GM12878 (cell line): ENCODE measurements at regions not wholly inside any gene's neighbourhood (a gene's known extent, or its start where the extent isn't known, plus 50 kb on each side); places are given as distances from the start of the nearest gene placed in this dataset.

Source experiments
- ATAC-seq: fragments of 200-7000 bp; cut with Tn5 transposase; 3 replicates; pipeline ENCODE4 v1.9.1; 2020; ENCODE audit warnings: mild to moderate bottlenecking, moderate library complexity
- BruUV-seq: library from RNA; stranded (reverse); fragments of 400-500 nt; replicated peaks from 2 replicates; lab custom pipeline; 2021; lab: Mats Ljungman, UMichigan
- CTCF ChIA-PET: fragments of 300-600 bp; sonication (Branson Sonifier 250); formaldehyde crosslinking; extraction: SDS; loops from one replicate; lab custom pipeline; 2021; ENCODE audit warnings: inconsistent platforms; lab: Yijun Ruan, JAX
- POLR2A ChIA-PET: fragments of 350-600 bp; formaldehyde crosslinking; extraction: SDS; loops from one replicate; lab custom pipeline; 2021; ENCODE audit warnings: inconsistent platforms; lab: Charles Lee
- RAD21 ChIA-PET: fragments of 300-600 bp; sonication (Branson Sonifier 250); formaldehyde crosslinking; loops from one replicate; lab custom pipeline; 2023; ENCODE audit warnings: antibody characterized with exemption; ENCODE audit not compliant: unreplicated experiment; lab: Charles Lee
- SMC1A ChIA-PET: fragments of 300-600 bp; sonication (Branson Sonifier 250); formaldehyde crosslinking; loops from one replicate; lab custom pipeline; 2023; ENCODE audit not compliant: unreplicated experiment, uncharacterized antibody; lab: Charles Lee
- DNase-seq: peaks from one replicate; pipeline ENCODE4 v3.0.0-alpha.2; 2011; ENCODE audit warnings: low read depth, low spot score
- FAIRE-seq: peaks from 3 replicates; lab custom pipeline; 2011; peaks lifted over from hg19 to GRCh38; lab: Jason Lieb, UNC
- H2AFZ ChIP-seq: 2 replicates; pipeline ENCODE4 v1.6.0; 2011; ENCODE audit warnings: low read depth, low read length, control low read depth; ENCODE audit not compliant: control insufficient read depth
- H3K27ac ChIP-seq: 2 replicates; pipeline ENCODE4 v1.5.1; 2011; ENCODE audit warnings: control low read depth; ENCODE audit not compliant: control insufficient read depth, insufficient read depth
- H3K27me3 ChIP-seq, 2 experiments: replicated peaks in 1 of 2; 2 replicates each; pipeline versions ENCODE4 v1.6.0 to v1.6.1; 2011; ENCODE audit warnings: low read length in 1 of 2; ENCODE audit not compliant: control insufficient read depth in 2 of 2, insufficient read depth in 2 of 2
- H3K36me3 ChIP-seq, 2 experiments: 2 replicates each; pipeline ENCODE4 v1.5.1; 2011; ENCODE audit warnings: low read length in 1 of 2; ENCODE audit not compliant: control insufficient read depth in 2 of 2, insufficient read depth in 2 of 2
- H3K4me1 ChIP-seq: 2 replicates; pipeline ENCODE4 v1.6.1; 2011; ENCODE audit warnings: mild to moderate bottlenecking, low read length, moderate library complexity, mixed read lengths; ENCODE audit not compliant: control insufficient read depth, insufficient read depth
- H3K4me2 ChIP-seq: 2 replicates; pipeline ENCODE4 v1.6.0; 2011; ENCODE audit warnings: control low read depth; ENCODE audit not compliant: control insufficient read depth, insufficient read depth
- H3K4me3 ChIP-seq: fragments of 200-600 bp; sonication (generic); 2 replicates; pipeline ENCODE4 v1.5.1; 2016
- H3K79me2 ChIP-seq: 2 replicates; pipeline ENCODE4 v1.6.0; 2011; ENCODE audit warnings: low read length; ENCODE audit not compliant: control insufficient read depth, insufficient read depth
- H3K9ac ChIP-seq: 2 replicates; pipeline ENCODE4 v1.8.0; 2011; ENCODE audit warnings: low read length, control low read depth, mixed read lengths; ENCODE audit not compliant: control insufficient read depth, insufficient read depth
- H3K9me3 ChIP-seq: replicated peaks from 3 replicates; pipeline ENCODE4 v1.5.1; 2011; ENCODE audit warnings: mild to moderate bottlenecking, low read length; ENCODE audit not compliant: control insufficient read depth, insufficient read depth
- H4K20me1 ChIP-seq: 2 replicates; pipeline ENCODE4 v1.6.0; 2011; ENCODE audit not compliant: control insufficient read depth, insufficient read depth
- ATF7 ChIP-seq: fragments of 450-650 bp; IDR thresholded peaks from 2 replicates; pipeline ENCODE4 v1.6.1; 2016; ENCODE audit warnings: low read depth, mild to moderate bottlenecking
- BRCA1 ChIP-seq: IDR thresholded peaks from 2 replicates; pipeline ENCODE4 v1.6.1; 2011; ENCODE audit warnings: low read depth, low read length, improper control_type of control experiment
- EP300 ChIP-seq, 2 experiments: fragments of 150-350 bp in 1 of 2; IDR thresholded peaks; 2 replicates each; pipeline ENCODE4 v1.6.1; 2011 to 2012; ENCODE audit warnings: low read depth in 2 of 2, low read length in 2 of 2, borderline replicate concordance in 1 of 2, improper control_type of control experiment in 1 of 2, inconsistent platforms in 1 of 2; ENCODE audit not compliant: control insufficient read depth in 1 of 2
- FOS ChIP-seq: IDR thresholded peaks from 3 replicates; pipeline ENCODE4 v1.6.1; 2011; ENCODE audit warnings: borderline replicate concordance; ENCODE audit not compliant: insufficient read length; ENCODE audit errors: extremely low read depth
- FOXM1 ChIP-seq: IDR thresholded peaks from 2 replicates; pipeline ENCODE4 v1.6.1; 2012; ENCODE audit warnings: low read depth, mild to moderate bottlenecking, inconsistent platforms, low read length, moderate library complexity
- HDAC6 ChIP-seq: fragments of 200-600 bp; sonication (generic); IDR thresholded peaks from one replicate; pipeline ENCODE4 v1.8.0; 2017; ENCODE audit warnings: antibody characterized with exemption; ENCODE audit not compliant: unreplicated experiment
- MTA3 ChIP-seq: IDR thresholded peaks from 2 replicates; pipeline ENCODE4 v1.6.1; 2012; ENCODE audit warnings: low read length, inconsistent platforms, borderline replicate concordance
- PAX8 ChIP-seq: fragments of 450-650 bp; IDR thresholded peaks from 2 replicates; pipeline ENCODE4 v1.6.1; 2017; ENCODE audit warnings: mild to moderate bottlenecking, moderate library complexity
- RB1 ChIP-seq: fragments of 450-650 bp; formaldehyde crosslinking; IDR thresholded peaks from 2 replicates; pipeline ENCODE4 v1.6.1; 2017; ENCODE audit warnings: mild to moderate bottlenecking, borderline replicate concordance
- RUNX3 ChIP-seq: IDR thresholded peaks from 2 replicates; pipeline ENCODE4 v1.6.1; 2012; ENCODE audit warnings: low read length, inconsistent platforms
- SIN3A ChIP-seq: IDR thresholded peaks from 2 replicates; pipeline ENCODE4 v1.6.1; 2012; ENCODE audit warnings: low read depth, low read length, improper control_type of control experiment
- SUPT20H ChIP-seq: IDR thresholded peaks from 2 replicates; pipeline ENCODE4 v1.6.1; 2011; ENCODE audit warnings: low read depth, mild to moderate bottlenecking, low read length, moderate library complexity, borderline replicate concordance; ENCODE audit not compliant: control insufficient read depth
- SUZ12 ChIP-seq: fragments of 200-600 bp; sonication (generic); IDR thresholded peaks from one replicate; pipeline ENCODE4 v1.6.1; 2018; ENCODE audit warnings: antibody characterized with exemption, mild to moderate bottlenecking; ENCODE audit not compliant: unreplicated experiment
- WRNIP1 ChIP-seq: IDR thresholded peaks from 2 replicates; pipeline ENCODE4 v1.6.1; 2011; ENCODE audit warnings: low read depth, low read length, improper control_type of control experiment, borderline replicate concordance
- WGBS: methylation state at CpG from one replicate; pipeline ENCODE4 v1.1.6; 2016; ENCODE audit warnings: low lambda C conversion rate; ENCODE audit not compliant: insufficient replicate concordance, insufficient coverage; ENCODE audit errors: missing lambda C conversion rate; 5-methylcytosine and 5-hydroxymethylcytosine counted together
- in situ Hi-C: fragments of 300-500 bp; cut with MboI; formaldehyde crosslinking; loops from 9 replicates; pipeline ENCODE4 v1.14.3; 2018; ENCODE audit warnings: mixed read lengths
- intact Hi-C: fragments of 100-400 bp; cut with micrococcal nuclease; formaldehyde crosslinking; loops from one replicate; pipeline ENCODE4 v1.14.2; 2022; ENCODE audit not compliant: unreplicated experiment
- TF ChIP-seq, protein P1 (sequence below): fragments of 450-650 bp; IDR thresholded peaks from 2 replicates; pipeline ENCODE4 v1.6.1; 2014; ENCODE audit warnings: mild to moderate bottlenecking
- TF ChIP-seq, protein P2 (sequence below): fragments of 450-650 bp; IDR thresholded peaks from 2 replicates; pipeline ENCODE4 v1.6.1; 2016; ENCODE audit warnings: mild to moderate bottlenecking, moderate library complexity, borderline replicate concordance
- TF ChIP-seq, protein P3 (sequence below): fragments of 450-650 bp; conservative IDR thresholded peaks from 2 replicates; pipeline ENCODE4 v1.6.1; 2017; ENCODE audit warnings: mild to moderate bottlenecking, moderate library complexity

DNA sequence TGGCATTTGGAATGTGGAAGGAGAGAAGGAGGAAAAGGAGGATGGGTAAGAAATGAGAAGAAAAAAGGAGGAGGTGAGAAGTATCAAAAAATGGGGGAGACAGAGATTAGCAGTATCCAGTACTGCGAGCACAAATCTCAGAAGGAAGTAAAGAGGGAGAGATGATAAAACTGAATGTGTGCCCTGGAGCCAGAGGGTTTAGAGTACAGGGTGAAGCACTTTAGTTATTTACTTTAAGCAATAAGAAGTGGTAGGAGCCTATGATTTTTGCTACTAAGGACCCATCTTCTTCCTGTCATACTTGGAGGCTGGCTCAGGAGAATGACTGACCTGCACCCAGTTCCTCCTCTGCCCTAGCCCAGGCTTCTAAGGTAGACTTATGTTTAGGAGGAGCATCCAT lies 94.9 kb downstream of the ADRB2 start:
- H3K9ac ChIP-seq: no peak overlapping the region
- POLR2A ChIA-PET: no interaction called here
- RAD21 ChIA-PET: no interaction called here
- no peaks in the 10 kb centered on the region for H3K4me1 ChIP-seq
- SMC1A ChIA-PET: no interaction called here
- BruUV-seq: no TSS peak
- H3K79me2 ChIP-seq: no peaks in the 10 kb centered on the region
- H2AFZ ChIP-seq: no peak overlapping the region
- no peak for ATAC-seq
- DNase-seq: no peak
- intact Hi-C loops: no loop called here
- H3K4me3 ChIP-seq: no peak overlapping the region
- H3K4me2 ChIP-seq: no peak overlapping the region
- 47% methylated on average over 1 of the region's 1 CpG for WGBS
- CTCF ChIA-PET: no interaction called here
- H3K27me3 ChIP-seq: no peaks in the 10 kb centered on the region
- H3K27ac ChIP-seq: no peak overlapping the region
- H3K9me3 ChIP-seq: no peaks in the 10 kb centered on the region
- no peak for FAIRE-seq
- in situ Hi-C loops: no loop called here
- no peaks in the 10 kb centered on the region for H3K36me3 ChIP-seq
- TF ChIP-seq RUNX3 (no peak), MTA3 (no peak), WRNIP1 (no peak), SUZ12 (no peak), EP300 (IDR thresholded peaks at IDR 0.05; ENCODE audit: borderline replicate concordance in 1 of 2, control insufficient read depth in 1 of 2, low read depth in 2 of 2, low read length in 2 of 2) (no peak), BRCA1 (no peak), HDAC6 (no peak), SIN3A (no peak), FOXM1 (no peak), RB1 (no peak), PAX8 (no peak), ATF7 (no peak), SUPT20H (no peak), FOS (no peak)
- TF ChIP-seq, protein P1, sequence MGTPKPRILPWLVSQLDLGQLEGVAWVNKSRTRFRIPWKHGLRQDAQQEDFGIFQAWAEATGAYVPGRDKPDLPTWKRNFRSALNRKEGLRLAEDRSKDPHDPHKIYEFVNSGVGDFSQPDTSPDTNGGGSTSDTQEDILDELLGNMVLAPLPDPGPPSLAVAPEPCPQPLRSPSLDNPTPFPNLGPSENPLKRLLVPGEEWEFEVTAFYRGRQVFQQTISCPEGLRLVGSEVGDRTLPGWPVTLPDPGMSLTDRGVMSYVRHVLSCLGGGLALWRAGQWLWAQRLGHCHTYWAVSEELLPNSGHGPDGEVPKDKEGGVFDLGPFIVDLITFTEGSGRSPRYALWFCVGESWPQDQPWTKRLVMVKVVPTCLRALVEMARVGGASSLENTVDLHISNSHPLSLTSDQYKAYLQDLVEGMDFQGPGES: no peak
- TF ChIP-seq, protein P2, sequence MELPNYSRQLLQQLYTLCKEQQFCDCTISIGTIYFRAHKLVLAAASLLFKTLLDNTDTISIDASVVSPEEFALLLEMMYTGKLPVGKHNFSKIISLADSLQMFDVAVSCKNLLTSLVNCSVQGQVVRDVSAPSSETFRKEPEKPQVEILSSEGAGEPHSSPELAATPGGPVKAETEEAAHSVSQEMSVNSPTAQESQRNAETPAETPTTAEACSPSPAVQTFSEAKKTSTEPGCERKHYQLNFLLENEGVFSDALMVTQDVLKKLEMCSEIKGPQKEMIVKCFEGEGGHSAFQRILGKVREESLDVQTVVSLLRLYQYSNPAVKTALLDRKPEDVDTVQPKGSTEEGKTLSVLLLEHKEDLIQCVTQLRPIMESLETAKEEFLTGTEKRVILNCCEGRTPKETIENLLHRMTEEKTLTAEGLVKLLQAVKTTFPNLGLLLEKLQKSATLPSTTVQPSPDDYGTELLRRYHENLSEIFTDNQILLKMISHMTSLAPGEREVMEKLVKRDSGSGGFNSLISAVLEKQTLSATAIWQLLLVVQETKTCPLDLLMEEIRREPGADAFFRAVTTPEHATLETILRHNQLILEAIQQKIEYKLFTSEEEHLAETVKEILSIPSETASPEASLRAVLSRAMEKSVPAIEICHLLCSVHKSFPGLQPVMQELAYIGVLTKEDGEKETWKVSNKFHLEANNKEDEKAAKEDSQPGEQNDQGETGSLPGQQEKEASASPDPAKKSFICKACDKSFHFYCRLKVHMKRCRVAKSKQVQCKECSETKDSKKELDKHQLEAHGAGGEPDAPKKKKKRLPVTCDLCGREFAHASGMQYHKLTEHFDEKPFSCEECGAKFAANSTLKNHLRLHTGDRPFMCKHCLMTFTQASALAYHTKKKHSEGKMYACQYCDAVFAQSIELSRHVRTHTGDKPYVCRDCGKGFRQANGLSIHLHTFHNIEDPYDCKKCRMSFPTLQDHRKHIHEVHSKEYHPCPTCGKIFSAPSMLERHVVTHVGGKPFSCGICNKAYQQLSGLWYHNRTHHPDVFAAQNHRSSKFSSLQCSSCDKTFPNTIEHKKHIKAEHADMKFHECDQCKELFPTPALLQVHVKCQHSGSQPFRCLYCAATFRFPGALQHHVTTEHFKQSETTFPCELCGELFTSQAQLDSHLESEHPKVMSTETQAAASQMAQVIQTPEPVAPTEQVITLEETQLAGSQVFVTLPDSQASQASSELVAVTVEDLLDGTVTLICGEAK: no peak
- TF ChIP-seq, protein P3, sequence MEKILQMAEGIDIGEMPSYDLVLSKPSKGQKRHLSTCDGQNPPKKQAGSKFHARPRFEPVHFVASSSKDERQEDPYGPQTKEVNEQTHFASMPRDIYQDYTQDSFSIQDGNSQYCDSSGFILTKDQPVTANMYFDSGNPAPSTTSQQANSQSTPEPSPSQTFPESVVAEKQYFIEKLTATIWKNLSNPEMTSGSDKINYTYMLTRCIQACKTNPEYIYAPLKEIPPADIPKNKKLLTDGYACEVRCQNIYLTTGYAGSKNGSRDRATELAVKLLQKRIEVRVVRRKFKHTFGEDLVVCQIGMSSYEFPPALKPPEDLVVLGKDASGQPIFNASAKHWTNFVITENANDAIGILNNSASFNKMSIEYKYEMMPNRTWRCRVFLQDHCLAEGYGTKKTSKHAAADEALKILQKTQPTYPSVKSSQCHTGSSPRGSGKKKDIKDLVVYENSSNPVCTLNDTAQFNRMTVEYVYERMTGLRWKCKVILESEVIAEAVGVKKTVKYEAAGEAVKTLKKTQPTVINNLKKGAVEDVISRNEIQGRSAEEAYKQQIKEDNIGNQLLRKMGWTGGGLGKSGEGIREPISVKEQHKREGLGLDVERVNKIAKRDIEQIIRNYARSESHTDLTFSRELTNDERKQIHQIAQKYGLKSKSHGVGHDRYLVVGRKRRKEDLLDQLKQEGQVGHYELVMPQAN: no peak
- no peaks in the 10 kb centered on the region for H4K20me1 ChIP-seq
